Posterior vena cava (tissue), 2 donors: ENCODE measurements at regions not wholly inside any gene's neighbourhood (a gene's known extent, or its start where the extent isn't known, plus 50 kb on each side); places are given as distances from the start of the nearest gene placed in this dataset.

ENCODE experiments used
- DNase-seq: peaks from one replicate; pipeline ENCODE4 v3.0.0-alpha.2; 2020; ENCODE audit warnings: low spot score
- intact Hi-C, 2 donors: fragments of 100-400 bp; cut with DNase I; formaldehyde crosslinking; loops; one replicate each; pipeline versions ENCODE4 v1.14.1 to v1.14.2; 2022 to 2023
- donor health status: DM: yes; HTN: yes; CAD: no.
- donor health status: DM: yes; HTN: yes; CAD: no.

- intact Hi-C loops = no loop called here
- DNase-seq = no peak
These were observed 243.2 kb upstream of the RAB4A start for GRCh38 chr1:229027622-229028182.

GRCh38 chr1:229028544-229028943 lies 242.4 kb upstream of the RAB4A start:
- intact Hi-C loops = no loop called here
- no peak for DNase-seq

- intact Hi-C loops = no loop called here
- DNase-seq = no peak
These were observed 241.7 kb upstream of the RAB4A start for GRCh38 chr1:229028987-229029878.

- no peak for DNase-seq
- intact Hi-C loops = no loop called here
These were observed 241.1 kb upstream of the RAB4A start for GRCh38 chr1:229029879-229030235.

- intact Hi-C loops = no loop called here
- no peak for DNase-seq
These were observed 240.3 kb upstream of the RAB4A start for GRCh38 chr1:229030630-229031029.

GRCh38 chr1:229031061-229031460 lies 239.8 kb upstream of the RAB4A start:
- no peak for DNase-seq
- intact Hi-C loops = no loop called here

GRCh38 chr1:229031481-229032341 lies 239.2 kb upstream of the RAB4A start:
- intact Hi-C loops = no loop called here
- DNase-seq = no peak

GRCh38 chr1:229032375-229032774 lies 238.5 kb upstream of the RAB4A start:
- intact Hi-C loops = no loop called here
- no peak for DNase-seq

- intact Hi-C loops = no loop called here
- DNase-seq = no peak
These were observed 237.4 kb upstream of the RAB4A start for GRCh38 chr1:229033480-229033879.

- intact Hi-C loops = no loop called here
- no peak for DNase-seq
These were observed 236.6 kb upstream of the RAB4A start for GRCh38 chr1:229034342-229034741.

GRCh38 chr1:229035054-229035747 lies 235.7 kb upstream of the RAB4A start:
- intact Hi-C loops = loop anchor here in 1 of 2 donors (5.0 kb wide), 1 partner anchor 1132 kb away; no protein-coding TSS in a partner anchor
- no peak for DNase-seq

- intact Hi-C loops = loop anchor here in 1 of 2 donors (5.0 kb wide), 1 partner anchor 1132 kb away; no protein-coding TSS in a partner anchor
These were observed 235.2 kb upstream of the RAB4A start for GRCh38 chr1:229035748-229036082.

GRCh38 chr1:229037806-229038405 lies 233.0 kb upstream of the RAB4A start:
- intact Hi-C loops = loop anchor here in 1 of 2 donors (5.0 kb wide), 1 partner anchor 1129 kb away; no protein-coding TSS in a partner anchor
- DNase-seq = no peak

More at GRCh38 chr1:229035748-229036082, 235.2 kb upstream of the RAB4A start:
- no peak for DNase-seq

GRCh38 chr1:229040630-229041358 lies 230.1 kb upstream of the RAB4A start:
- intact Hi-C loops = no loop called here
- no peak for DNase-seq

GRCh38 chr1:229041946-229042345 lies 229.0 kb upstream of the RAB4A start:
- intact Hi-C loops = no loop called here
- no peak for DNase-seq

GRCh38 chr1:229042482-229042881 lies 228.4 kb upstream of the RAB4A start:
- no peak for DNase-seq
- intact Hi-C loops = no loop called here

GRCh38 chr1:229043115-229043514 lies 227.8 kb upstream of the RAB4A start:
- intact Hi-C loops = no loop called here

GRCh38 chr1:229046251-229046853 lies 224.6 kb upstream of the RAB4A start:
- DNase-seq = no peak
- intact Hi-C loops = no loop called here

More at GRCh38 chr1:229043115-229043514, 227.8 kb upstream of the RAB4A start:
- no peak for DNase-seq
